ENCODE measurements at regions not wholly inside any gene's neighbourhood (a gene's known extent, or its start where the extent isn't known, plus 50 kb on each side); places are given as distances from the start of the nearest gene placed in this dataset.

- H3K4ac ChIP-seq (ENCODE audit: low read depth, low read length): no peak overlapping the region
- H3K56ac ChIP-seq (ENCODE audit: insufficient read length, low read depth, low read length): no peak overlapping the region
- TF ChIP-seq CTCF (conservative IDR thresholded peaks at IDR 0.05): no peak
- no peak overlapping the region for H2AK5ac ChIP-seq (ENCODE audit: insufficient read length, low read length)
- H4K5ac ChIP-seq (ENCODE audit: insufficient read length, low read depth, low read length): no peak overlapping the region
- H3K4me2 ChIP-seq (ENCODE audit: insufficient read depth, insufficient read length, low read length): no peak overlapping the region
- H3K14ac ChIP-seq (ENCODE audit: insufficient read depth, low read length): no peak overlapping the region
- no peak overlapping the region for H3K27ac Mint-ChIP-seq
- peaks cover 3 to 8% of the 10 kb centered on the region in 2 experiments; a peak in 3 of 5 replicates for H3K9me3 Mint-ChIP-seq
- H3T11ph ChIP-seq (ENCODE audit: low read length): no peak overlapping the region
- no peak overlapping the region for H2BK120ac ChIP-seq (ENCODE audit: low read depth, low read length, poor library complexity, severe bottlenecking)
- H3K23me2 ChIP-seq (ENCODE audit: insufficient read length, low read depth, low read length, poor library complexity, severe bottlenecking): no peaks in the 10 kb centered on the region
- no peaks in the 10 kb centered on the region for H3K9me3 ChIP-seq (ENCODE audit: control insufficient read depth, low read depth, low read length)
- H3K27me3 ChIP-seq (ENCODE audit: insufficient read depth, low read length): no peaks in the 10 kb centered on the region
- no peak overlapping the region for H2BK5ac ChIP-seq (ENCODE audit: insufficient read length, low read length)
- no peaks in the 10 kb centered on the region for H4K20me1 ChIP-seq (ENCODE audit: control insufficient read depth, insufficient read depth, insufficient read length)
- H2AFZ ChIP-seq (ENCODE audit: low read length): no peak overlapping the region
- no peaks in the 10 kb centered on the region for H3K4me1 Mint-ChIP-seq
- H2BK12ac ChIP-seq (ENCODE audit: insufficient read length, low read depth, low read length): no peak overlapping the region
- H3K9ac ChIP-seq (ENCODE audit: extremely low read depth, insufficient read length, low read length): no peak overlapping the region
- H3K27ac ChIP-seq (ENCODE audit: insufficient read length, low read depth, low read length): no peak overlapping the region
- no peak overlapping the region for H4K8ac ChIP-seq (replicated peaks; ENCODE audit: insufficient read length, low read depth, low read length)
- H3K4me1 ChIP-seq (ENCODE audit: insufficient read depth, low read length): no peaks in the 10 kb centered on the region
- no peak overlapping the region for H2BK15ac ChIP-seq (ENCODE audit: low read depth, low read length)
- no peak overlapping the region for H3K4me3 Mint-ChIP-seq
- H2BK20ac ChIP-seq (ENCODE audit: low read depth, low read length, poor library complexity, severe bottlenecking): no peak overlapping the region
- DNase-seq: no peak
- H3K36me3 Mint-ChIP-seq (ENCODE audit: insufficient read depth in 1 of 3, low read depth in 3 of 3): peaks cover 0 to 1% (median 0%) of the 10 kb centered on the region in 3 experiments; a peak in 1 of 7 replicates
- no peak overlapping the region for H3K18ac ChIP-seq (ENCODE audit: insufficient read length, low read depth, low read length)
- no CpG with 5 or more reads among the region's 4 CpGs for WGBS (ENCODE audit: extremely low coverage, insufficient read length, low lambda C conversion rate)
- H3K27me3 Mint-ChIP-seq (ENCODE audit: low read depth): no peaks in the 10 kb centered on the region
- H3K23ac ChIP-seq (ENCODE audit: insufficient read length, low read depth, low read length): no peak overlapping the region
- no peak overlapping the region for H4K91ac ChIP-seq (ENCODE audit: insufficient read length, low read depth, low read length)
- no peaks in the 10 kb centered on the region for H3K79me1 ChIP-seq (ENCODE audit: insufficient read depth, low read depth, low read length, poor library complexity, severe bottlenecking)
- no peaks in the 10 kb centered on the region for H3K79me2 ChIP-seq (ENCODE audit: insufficient read depth, low read length)
These were observed 115.7 kb downstream of the DIO2 start for GRCh38 chr14:80095623-80096022.

Measured in H9 (cell line).